Activated CD4-positive, alpha-beta T cell treated with anti-CD3 and anti-CD28 coated beads for 36 hours (primary cell): ENCODE measurements at regions not wholly inside any gene's neighbourhood (a gene's known extent, or its start where the extent isn't known, plus 50 kb on each side); places are given as distances from the start of the nearest gene placed in this dataset.
"Not testable (repeated sequence)": the region's sequence is repeated elsewhere in the genome, so short reads cannot be mapped to it uniquely, and the experiment has no call there.

Experiments
- ATAC-seq: fragments of 200-7000 bp; cut with Tn5 transposase; one replicate; pipeline ENCODE4 v1.10.0; 2021; ENCODE audit warnings: mild to moderate bottlenecking, moderate library complexity
- CTCF ChIA-PET: fragments of 350-600 bp; sonication (Branson Sonifier 250); formaldehyde crosslinking; loops from one replicate; lab custom pipeline; 2021; ENCODE audit warnings: antibody characterized with exemption; lab: Charles Lee
- POLR2A ChIA-PET: fragments of 350-600 bp; sonication (Branson Sonifier 250); formaldehyde crosslinking; loops from one replicate; lab custom pipeline; 2021; ENCODE audit warnings: antibody characterized with exemption, inconsistent platforms; lab: Charles Lee
- DNase-seq: peaks from one replicate; pipeline ENCODE4 v3.0.0-alpha.2; 2020
- H3K27ac Mint-ChIP-seq: one replicate; pipeline ENCODE4 v1.8.0; 2021; ENCODE audit warnings: mixed read lengths
- H3K27me3 Mint-ChIP-seq: one replicate; pipeline ENCODE4 v1.8.0; 2021; ENCODE audit warnings: mixed read lengths
- H3K36me3 Mint-ChIP-seq: one replicate; pipeline ENCODE4 v1.8.0; 2021; ENCODE audit warnings: low read depth, mixed read lengths
- H3K4me1 Mint-ChIP-seq: one replicate; pipeline ENCODE4 v1.8.0; 2021; ENCODE audit warnings: mixed read lengths
- H3K4me3 Mint-ChIP-seq: one replicate; pipeline ENCODE4 v1.8.0; 2021; ENCODE audit warnings: mild to moderate bottlenecking, moderate library complexity, mixed read lengths
- H3K9me3 Mint-ChIP-seq: one replicate; pipeline ENCODE4 v1.8.0; 2021; ENCODE audit warnings: low read depth, mixed read lengths
- intact Hi-C, 2 experiments: fragments of 100-400 bp; cut with DNase I in 1 of 2; cut with micrococcal nuclease in 1 of 2; formaldehyde crosslinking; loops; one replicate each; pipeline versions ENCODE4 v1.14.2 to v1.15.1; 2022 to 2024; cut with DNase I, micrococcal nuclease

GRCh38 chr9:81002242-81002641, 687.1 kb downstream of the TLE1 start:
- peak; percentile 59 for DNase-seq
- CTCF ChIA-PET, result interaction anchor here (0.6 kb wide), 1 partner anchor 57 kb away, joined by 4 read pairs; no protein-coding TSS in a partner anchor
- intact Hi-C loops, result no loop called here

GRCh38 chr9:80995759-80996158, 693.6 kb downstream of the TLE1 start:
- DNase-seq (no peak), ATAC-seq (no peak)
- intact Hi-C loops, result no loop called here
- Mint-ChIP-seq H3K27ac (no peak overlapping the region), H3K4me3 (no peak overlapping the region), H3K27me3 (peaks cover 9% of the 10 kb centered on the region), H3K9me3 (no peaks in the 10 kb centered on the region), H3K4me1 (no peaks in the 10 kb centered on the region), H3K36me3 (no peaks in the 10 kb centered on the region)
- CTCF ChIA-PET, result no interaction called here
- POLR2A ChIA-PET, result no interaction called here

More at GRCh38 chr9:81002242-81002641, 687.1 kb downstream of the TLE1 start:
- POLR2A ChIA-PET, result no interaction called here
- Mint-ChIP-seq H3K27me3 (peaks cover 9% of the 10 kb centered on the region), H3K4me3 (no peak overlapping the region), H3K9me3 (peaks cover 3% of the 10 kb centered on the region), H3K27ac (no peak overlapping the region), H3K36me3 (no peaks in the 10 kb centered on the region), H3K4me1 (peaks cover 5% of the 10 kb centered on the region)
- no peak for ATAC-seq

- ATAC-seq (no peak), DNase-seq (no peak)
- intact Hi-C loops, result no loop called here
- Mint-ChIP-seq H3K27me3 (peaks cover 7% of the 10 kb centered on the region), H3K9me3 (no peaks in the 10 kb centered on the region), H3K4me1 (no peaks in the 10 kb centered on the region), H3K27ac (no peak overlapping the region), H3K4me3 (no peak overlapping the region), H3K36me3 (no peaks in the 10 kb centered on the region)
- ChIA-PET POLR2A (no interaction called here), CTCF (no interaction called here)
Observed at GRCh38 chr9:80994892-80995291, 694.5 kb downstream of the TLE1 start.

GRCh38 chr9:80985595-80985994, 703.8 kb downstream of the TLE1 start:
- H3K4me3 Mint-ChIP-seq, H3K27ac Mint-ChIP-seq, ATAC-seq, H3K9me3 Mint-ChIP-seq, DNase-seq, CTCF ChIA-PET, H3K4me1 Mint-ChIP-seq, H3K36me3 Mint-ChIP-seq, POLR2A ChIA-PET, H3K27me3 Mint-ChIP-seq: not testable (repeated sequence)
- intact Hi-C loops, result loop anchor here in 1 of 2 experiments (10.0 kb wide), 1 partner anchor 59 kb away; no protein-coding TSS in a partner anchor

- POLR2A ChIA-PET, result no interaction called here
Observed at GRCh38 chr9:80976403-80976802, 712.9 kb downstream of the TLE1 start.

GRCh38 chr9:80970377-80970776, 719.0 kb downstream of the TLE1 start:
- H3K27me3 Mint-ChIP-seq, DNase-seq, H3K4me3 Mint-ChIP-seq, POLR2A ChIA-PET, CTCF ChIA-PET, H3K36me3 Mint-ChIP-seq, ATAC-seq, H3K4me1 Mint-ChIP-seq, intact Hi-C loops, H3K27ac Mint-ChIP-seq: not testable (repeated sequence)
- H3K9me3 Mint-ChIP-seq, result peaks cover 18% of the 10 kb centered on the region

More at GRCh38 chr9:80976403-80976802, 712.9 kb downstream of the TLE1 start:
- intact Hi-C loops, result no loop called here
- Mint-ChIP-seq H3K36me3 (no peaks in the 10 kb centered on the region), H3K27ac (no peak overlapping the region), H3K27me3 (no peaks in the 10 kb centered on the region), H3K4me1 (no peaks in the 10 kb centered on the region), H3K9me3 (peaks cover 15% of the 10 kb centered on the region), H3K4me3 (no peak overlapping the region)
- ATAC-seq (no peak), DNase-seq (no peak)
- CTCF ChIA-PET, result no interaction called here

- no peak for ATAC-seq
- Mint-ChIP-seq H3K4me1 (no peaks in the 10 kb centered on the region), H3K9me3 (peaks cover 8% of the 10 kb centered on the region), H3K27ac (no peak overlapping the region), H3K27me3 (no peaks in the 10 kb centered on the region), H3K36me3 (no peaks in the 10 kb centered on the region), H3K4me3 (no peak overlapping the region)
- intact Hi-C loops, result no loop called here
- POLR2A ChIA-PET, result no interaction called here
- CTCF ChIA-PET, result interaction anchor here (0.6 kb wide), 1 partner anchor 1727 kb away, joined by 3 read pairs; no protein-coding TSS in a partner anchor
- no peak for DNase-seq
Observed at GRCh38 chr9:80968611-80969010, 720.7 kb downstream of the TLE1 start.

- no peaks in the 10 kb centered on the region for H3K4me1 Mint-ChIP-seq
- no peak for ATAC-seq
- intact Hi-C loops, result no loop called here
- no peak overlapping the region for H3K4me3 Mint-ChIP-seq
- H3K36me3 Mint-ChIP-seq, result no peaks in the 10 kb centered on the region
- H3K27me3 Mint-ChIP-seq, result no peaks in the 10 kb centered on the region
- ChIA-PET CTCF (no interaction called here), POLR2A (no interaction called here)
- no peak for DNase-seq
- peaks cover 8% of the 10 kb centered on the region for H3K9me3 Mint-ChIP-seq
- no peak overlapping the region for H3K27ac Mint-ChIP-seq
Observed at GRCh38 chr9:80964914-80965313, 724.4 kb downstream of the TLE1 start.

- ChIA-PET CTCF (no interaction called here), POLR2A (no interaction called here)
- H3K27ac Mint-ChIP-seq, result no peak overlapping the region
- DNase-seq, result no peak
- H3K9me3 Mint-ChIP-seq, result peaks cover 5% of the 10 kb centered on the region
- H3K36me3 Mint-ChIP-seq, result no peaks in the 10 kb centered on the region
- intact Hi-C loops, result no loop called here
- H3K27me3 Mint-ChIP-seq, result no peaks in the 10 kb centered on the region
- no peaks in the 10 kb centered on the region for H3K4me1 Mint-ChIP-seq
- no peak for ATAC-seq
- no peak overlapping the region for H3K4me3 Mint-ChIP-seq
Observed at GRCh38 chr9:80964374-80964773, 725.0 kb downstream of the TLE1 start.

GRCh38 chr9:80957801-80958200, 731.5 kb downstream of the TLE1 start:
- ChIA-PET CTCF (interaction anchor here (0.6 kb wide), 1 partner anchor 97 kb away, joined by 3 read pairs; no protein-coding TSS in a partner anchor), POLR2A (no interaction called here)
- Mint-ChIP-seq H3K4me1 (no peaks in the 10 kb centered on the region), H3K27me3 (no peaks in the 10 kb centered on the region), H3K27ac (no peak overlapping the region), H3K9me3 (peaks cover 7% of the 10 kb centered on the region), H3K36me3 (no peaks in the 10 kb centered on the region), H3K4me3 (no peak overlapping the region)
- no peak for DNase-seq
- intact Hi-C loops, result no loop called here
- ATAC-seq, result no peak

- POLR2A ChIA-PET, result no interaction called here
- intact Hi-C loops, result no loop called here
- Mint-ChIP-seq H3K9me3 (peaks cover 2% of the 10 kb centered on the region), H3K27ac (no peak overlapping the region), H3K36me3 (no peaks in the 10 kb centered on the region), H3K4me1 (no peaks in the 10 kb centered on the region), H3K4me3 (no peak overlapping the region), H3K27me3 (no peaks in the 10 kb centered on the region)
- CTCF ChIA-PET, result interaction anchor here (0.7 kb wide), 1 partner anchor 68 kb away, joined by 3 read pairs; no protein-coding TSS in a partner anchor
- no peak for DNase-seq
- ATAC-seq, result no peak
Observed at GRCh38 chr9:80954521-80954920, 734.8 kb downstream of the TLE1 start.

GRCh38 chr9:80952363-80952922, 736.9 kb downstream of the TLE1 start:
- Mint-ChIP-seq H3K4me1 (no peaks in the 10 kb centered on the region), H3K27me3 (no peaks in the 10 kb centered on the region), H3K36me3 (no peaks in the 10 kb centered on the region), H3K27ac (no peak overlapping the region), H3K9me3 (peaks cover 2% of the 10 kb centered on the region), H3K4me3 (no peak overlapping the region)
- intact Hi-C loops, result no loop called here
- POLR2A ChIA-PET, result no interaction called here
- DNase-seq (no peak), ATAC-seq (no peak)
- CTCF ChIA-PET, result no interaction called here
